GM23338 (cell line): ENCODE measurements at regions not wholly inside any gene's neighbourhood (a gene's known extent, or its start where the extent isn't known, plus 50 kb on each side); places are given as distances from the start of the nearest gene placed in this dataset.

Experiments used
- ATAC-seq: fragments of 200-7000 bp; cut with Tn5 transposase; 3 replicates; pipeline ENCODE4 v1.9.1; 2020
- DNase-seq: peaks from one replicate; pipeline ENCODE4 v3.0.0-alpha.2; 2015; ENCODE audit warnings: low spot score
- H2AFZ ChIP-seq: fragments of 200-600 bp; sonication (generic); 2 replicates; pipeline ENCODE4 v1.8.0; 2016; ENCODE audit warnings: antibody characterized with exemption, mild to moderate bottlenecking, moderate library complexity
- H3F3A ChIP-seq: fragments of 200-600 bp; sonication (generic); replicated peaks from 2 replicates; pipeline ENCODE4 v1.8.0; 2017; ENCODE audit warnings: antibody characterized with exemption, mixed run types, low read depth
- H3K27ac ChIP-seq: fragments of 200-600 bp; sonication (generic); 2 replicates; pipeline ENCODE4 v1.6.1; 2016; ENCODE audit warnings: low read depth
- H3K27me3 ChIP-seq: fragments of 200-600 bp; sonication (generic); 2 replicates; pipeline ENCODE4 v1.8.0; 2016; ENCODE audit warnings: mild to moderate bottlenecking, mixed run types, moderate library complexity; ENCODE audit not compliant: insufficient read depth
- H3K36me3 ChIP-seq: fragments of 200-600 bp; sonication (generic); 2 replicates; pipeline ENCODE4 v1.8.0; 2016; ENCODE audit warnings: mild to moderate bottlenecking; ENCODE audit not compliant: insufficient read depth
- H3K4me1 ChIP-seq: fragments of 200-600 bp; sonication (generic); 2 replicates; pipeline ENCODE4 v1.8.0; 2016; ENCODE audit warnings: mild to moderate bottlenecking, moderate library complexity; ENCODE audit not compliant: insufficient read depth
- H3K4me2 ChIP-seq: fragments of 200-600 bp; sonication (generic); 2 replicates; pipeline ENCODE4 v1.7.1; 2017; ENCODE audit warnings: mixed run types
- H3K4me3 ChIP-seq: fragments of 200-600 bp; sonication (generic); 2 replicates; pipeline ENCODE4 v1.6.1; 2016; ENCODE audit warnings: mixed run types
- H3K79me2 ChIP-seq: fragments of 200-600 bp; sonication (generic); replicated peaks from 2 replicates; pipeline ENCODE4 v1.8.0; 2017; ENCODE audit warnings: mild to moderate bottlenecking; ENCODE audit not compliant: insufficient read depth
- H3K9me2 ChIP-seq: fragments of 200-600 bp; sonication (generic); 2 replicates; pipeline ENCODE4 v1.8.0; 2017; ENCODE audit not compliant: insufficient read depth
- H4K20me1 ChIP-seq: fragments of 200-600 bp; sonication (generic); replicated peaks from 2 replicates; pipeline ENCODE4 v1.8.0; 2017; ENCODE audit warnings: mild to moderate bottlenecking; ENCODE audit not compliant: insufficient read depth
- H3K27ac Mint-ChIP-seq: 2 replicates; pipeline ENCODE4 v1.8.0; 2020; ENCODE audit warnings: inconsistent platforms, mild to moderate bottlenecking, moderate library complexity, mixed read lengths
- H3K27me3 Mint-ChIP-seq: 3 replicates; pipeline ENCODE4 v1.8.0; 2022; ENCODE audit warnings: low read depth, mild to moderate bottlenecking, moderate library complexity, mixed read lengths, inconsistent platforms; ENCODE audit not compliant: insufficient read depth, poor library complexity
- H3K36me3 Mint-ChIP-seq: 3 replicates; pipeline ENCODE4 v1.8.0; 2021; ENCODE audit warnings: low read depth, mild to moderate bottlenecking, inconsistent platforms, moderate library complexity, mixed read lengths
- H3K4me1 Mint-ChIP-seq: 3 replicates; pipeline ENCODE4 v1.8.0; 2020; ENCODE audit warnings: mild to moderate bottlenecking, inconsistent platforms, mixed read lengths
- H3K4me3 Mint-ChIP-seq: 3 replicates; pipeline ENCODE4 v1.8.0; 2021; ENCODE audit warnings: moderate library complexity, mild to moderate bottlenecking, inconsistent platforms, mixed read lengths
- H3K9me3 Mint-ChIP-seq: 3 replicates; pipeline ENCODE4 v1.8.0; 2020; ENCODE audit warnings: moderate library complexity, mild to moderate bottlenecking, inconsistent platforms, mixed read lengths
- CREB1 ChIP-seq: fragments of 250-450 bp; sonication (Bioruptor Pico); IDR thresholded peaks from 2 replicates; pipeline ENCODE4 v1.5.0; 2020; ENCODE audit warnings: low read depth, mild to moderate bottlenecking, moderate library complexity
- EZH2 ChIP-seq: fragments of 200-600 bp; sonication (generic); IDR thresholded peaks from one replicate; pipeline ENCODE4 v1.8.0; 2017; ENCODE audit warnings: antibody characterized with exemption, mild to moderate bottlenecking, low read depth; ENCODE audit not compliant: unreplicated experiment
- EZH2phosphoT487 ChIP-seq: fragments of 200-600 bp; sonication (generic); IDR thresholded peaks from one replicate; pipeline ENCODE4 v1.8.1; 2018; ENCODE audit warnings: antibody characterized with exemption; ENCODE audit not compliant: unreplicated experiment
- JUNB ChIP-seq: IDR thresholded peaks from one replicate; pipeline ENCODE4 v1.6.1; 2016; ENCODE audit warnings: antibody characterized with exemption; ENCODE audit not compliant: unreplicated experiment
- POLR2AphosphoS5 ChIP-seq: IDR thresholded peaks from 2 replicates; pipeline ENCODE4 v1.6.1; 2016; ENCODE audit warnings: antibody characterized with exemption, low read depth
- STAT1 ChIP-seq: IDR thresholded peaks from one replicate; pipeline ENCODE4 v1.6.1; 2016; ENCODE audit warnings: antibody characterized with exemption; ENCODE audit not compliant: unreplicated experiment
- ZNF114 ChIP-seq: fragments of 250-450 bp; sonication (Bioruptor Pico); IDR thresholded peaks from 2 replicates; pipeline ENCODE4 v1.5.0; 2020; ENCODE audit warnings: mild to moderate bottlenecking, moderate library complexity
- TF ChIP-seq, protein P1 (sequence below): fragments of 250-450 bp; sonication (Bioruptor Pico); IDR thresholded peaks from 2 replicates; pipeline ENCODE4 v1.5.0; 2020; ENCODE audit warnings: mild to moderate bottlenecking, moderate library complexity
- TF ChIP-seq, protein P2 (sequence below): IDR thresholded peaks from 2 replicates; pipeline ENCODE4 v1.6.1; 2016; ENCODE audit warnings: antibody characterized with exemption
- TF ChIP-seq, protein P3 (sequence below), 2 experiments: fragments of 200-600 bp in 1 of 2; sonication (generic) in 1 of 2; conservative IDR thresholded peaks; 2 replicates each; pipeline versions ENCODE4 v1.5.1 to v1.6.1; 2016 to 2017; ENCODE audit warnings: antibody characterized with exemption in 2 of 2, low read depth in 2 of 2, mild to moderate bottlenecking in 2 of 2, moderate library complexity in 1 of 2
- TF ChIP-seq, protein P4 (sequence below): IDR thresholded peaks from one replicate; pipeline ENCODE4 v1.6.1; 2018; ENCODE audit warnings: antibody characterized with exemption; ENCODE audit not compliant: unreplicated experiment

DNA sequence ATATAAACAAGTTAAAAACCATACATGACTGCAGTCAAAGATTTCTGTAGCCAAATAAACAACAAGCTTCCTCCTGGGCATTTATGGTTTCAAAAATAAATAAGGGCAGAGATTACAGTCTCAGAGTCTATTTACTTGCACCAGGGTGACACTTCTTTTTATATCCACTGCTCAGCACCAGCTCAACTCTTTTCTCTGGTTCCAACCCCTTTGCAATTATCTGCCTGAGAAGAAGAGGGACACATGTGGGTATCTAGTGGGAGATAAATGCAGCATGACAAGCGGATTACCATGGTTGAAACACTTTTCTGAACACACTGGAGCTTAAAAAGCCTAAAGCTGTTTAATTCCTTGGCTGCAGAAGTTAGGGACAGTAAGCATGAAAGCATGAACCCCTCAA is 311.5 kb downstream of the CNTN3 start (continued):
- TF ChIP-seq, protein P1, sequence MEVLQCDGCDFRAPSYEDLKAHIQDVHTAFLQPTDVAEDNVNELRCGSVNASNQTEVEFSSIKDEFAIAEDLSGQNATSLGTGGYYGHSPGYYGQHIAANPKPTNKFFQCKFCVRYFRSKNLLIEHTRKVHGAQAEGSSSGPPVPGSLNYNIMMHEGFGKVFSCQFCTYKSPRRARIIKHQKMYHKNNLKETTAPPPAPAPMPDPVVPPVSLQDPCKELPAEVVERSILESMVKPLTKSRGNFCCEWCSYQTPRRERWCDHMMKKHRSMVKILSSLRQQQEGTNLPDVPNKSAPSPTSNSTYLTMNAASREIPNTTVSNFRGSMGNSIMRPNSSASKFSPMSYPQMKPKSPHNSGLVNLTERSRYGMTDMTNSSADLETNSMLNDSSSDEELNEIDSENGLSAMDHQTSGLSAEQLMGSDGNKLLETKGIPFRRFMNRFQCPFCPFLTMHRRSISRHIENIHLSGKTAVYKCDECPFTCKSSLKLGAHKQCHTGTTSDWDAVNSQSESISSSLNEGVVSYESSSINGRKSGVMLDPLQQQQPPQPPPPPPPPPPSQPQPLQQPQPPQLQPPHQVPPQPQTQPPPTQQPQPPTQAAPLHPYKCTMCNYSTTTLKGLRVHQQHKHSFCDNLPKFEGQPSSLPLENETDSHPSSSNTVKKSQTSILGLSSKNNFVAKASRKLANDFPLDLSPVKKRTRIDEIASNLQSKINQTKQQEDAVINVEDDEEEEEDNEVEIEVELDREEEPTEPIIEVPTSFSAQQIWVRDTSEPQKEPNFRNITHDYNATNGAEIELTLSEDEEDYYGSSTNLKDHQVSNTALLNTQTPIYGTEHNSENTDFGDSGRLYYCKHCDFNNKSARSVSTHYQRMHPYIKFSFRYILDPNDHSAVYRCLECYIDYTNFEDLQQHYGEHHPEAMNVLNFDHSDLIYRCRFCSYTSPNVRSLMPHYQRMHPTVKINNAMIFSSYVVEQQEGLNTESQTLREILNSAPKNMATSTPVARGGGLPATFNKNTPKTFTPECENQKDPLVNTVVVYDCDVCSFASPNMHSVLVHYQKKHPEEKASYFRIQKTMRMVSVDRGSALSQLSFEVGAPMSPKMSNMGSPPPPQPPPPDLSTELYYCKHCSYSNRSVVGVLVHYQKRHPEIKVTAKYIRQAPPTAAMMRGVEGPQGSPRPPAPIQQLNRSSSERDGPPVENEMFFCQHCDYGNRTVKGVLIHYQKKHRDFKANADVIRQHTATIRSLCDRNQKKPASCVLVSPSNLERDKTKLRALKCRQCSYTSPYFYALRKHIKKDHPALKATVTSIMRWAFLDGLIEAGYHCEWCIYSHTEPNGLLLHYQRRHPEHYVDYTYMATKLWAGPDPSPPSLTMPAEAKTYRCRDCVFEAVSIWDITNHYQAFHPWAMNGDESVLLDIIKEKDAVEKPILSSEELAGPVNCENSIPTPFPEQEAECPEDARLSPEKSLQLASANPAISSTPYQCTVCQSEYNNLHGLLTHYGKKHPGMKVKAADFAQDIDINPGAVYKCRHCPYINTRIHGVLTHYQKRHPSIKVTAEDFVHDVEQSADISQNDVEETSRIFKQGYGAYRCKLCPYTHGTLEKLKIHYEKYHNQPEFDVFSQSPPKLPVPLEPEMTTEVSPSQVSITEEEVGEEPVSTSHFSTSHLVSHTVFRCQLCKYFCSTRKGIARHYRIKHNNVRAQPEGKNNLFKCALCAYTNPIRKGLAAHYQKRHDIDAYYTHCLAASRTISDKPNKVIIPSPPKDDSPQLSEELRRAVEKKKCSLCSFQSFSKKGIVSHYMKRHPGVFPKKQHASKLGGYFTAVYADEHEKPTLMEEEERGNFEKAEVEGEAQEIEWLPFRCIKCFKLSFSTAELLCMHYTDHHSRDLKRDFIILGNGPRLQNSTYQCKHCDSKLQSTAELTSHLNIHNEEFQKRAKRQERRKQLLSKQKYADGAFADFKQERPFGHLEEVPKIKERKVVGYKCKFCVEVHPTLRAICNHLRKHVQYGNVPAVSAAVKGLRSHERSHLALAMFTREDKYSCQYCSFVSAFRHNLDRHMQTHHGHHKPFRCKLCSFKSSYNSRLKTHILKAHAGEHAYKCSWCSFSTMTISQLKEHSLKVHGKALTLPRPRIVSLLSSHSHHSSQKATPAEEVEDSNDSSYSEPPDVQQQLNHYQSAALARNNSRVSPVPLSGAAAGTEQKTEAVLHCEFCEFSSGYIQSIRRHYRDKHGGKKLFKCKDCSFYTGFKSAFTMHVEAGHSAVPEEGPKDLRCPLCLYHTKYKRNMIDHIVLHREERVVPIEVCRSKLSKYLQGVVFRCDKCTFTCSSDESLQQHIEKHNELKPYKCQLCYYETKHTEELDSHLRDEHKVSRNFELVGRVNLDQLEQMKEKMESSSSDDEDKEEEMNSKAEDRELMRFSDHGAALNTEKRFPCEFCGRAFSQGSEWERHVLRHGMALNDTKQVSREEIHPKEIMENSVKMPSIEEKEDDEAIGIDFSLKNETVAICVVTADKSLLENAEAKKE (CRISPR knock-in tag) = no peak
- TF ChIP-seq CREB1 (CRISPR knock-in tag) (no peak), JUNB (no peak), STAT1 (no peak), POLR2AphosphoS5 (no peak), EZH2phosphoT487 (no peak)
- TF ChIP-seq, protein P2, sequence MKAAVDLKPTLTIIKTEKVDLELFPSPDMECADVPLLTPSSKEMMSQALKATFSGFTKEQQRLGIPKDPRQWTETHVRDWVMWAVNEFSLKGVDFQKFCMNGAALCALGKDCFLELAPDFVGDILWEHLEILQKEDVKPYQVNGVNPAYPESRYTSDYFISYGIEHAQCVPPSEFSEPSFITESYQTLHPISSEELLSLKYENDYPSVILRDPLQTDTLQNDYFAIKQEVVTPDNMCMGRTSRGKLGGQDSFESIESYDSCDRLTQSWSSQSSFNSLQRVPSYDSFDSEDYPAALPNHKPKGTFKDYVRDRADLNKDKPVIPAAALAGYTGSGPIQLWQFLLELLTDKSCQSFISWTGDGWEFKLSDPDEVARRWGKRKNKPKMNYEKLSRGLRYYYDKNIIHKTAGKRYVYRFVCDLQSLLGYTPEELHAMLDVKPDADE = no peak

DNA sequence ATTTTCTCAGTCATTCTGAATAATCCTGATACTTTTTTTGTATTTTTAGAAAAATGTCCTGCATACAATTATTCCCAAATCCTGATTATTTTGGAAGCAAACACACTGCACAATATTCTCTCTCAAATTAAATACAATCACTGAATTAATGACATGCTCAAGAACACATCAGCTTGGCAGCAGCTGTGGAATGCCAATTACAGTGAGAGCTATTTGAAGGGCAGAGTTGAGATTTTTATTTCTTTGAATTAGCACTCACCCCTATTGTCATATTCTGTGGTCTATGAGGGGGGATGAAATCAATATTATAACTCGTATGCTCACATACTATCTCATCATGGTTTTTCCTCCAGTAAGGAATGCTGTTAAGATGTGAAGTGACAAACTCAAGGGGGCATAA is 312.2 kb downstream of the CNTN3 start:
- Histone ChIP-seq H3K9me2 (no peaks in the 10 kb centered on the region), H3K27ac (no peak overlapping the region), H3K36me3 (no peaks in the 10 kb centered on the region), H3K4me3 (no peak overlapping the region), H3F3A (no peaks in the 10 kb centered on the region), H3K4me1 (no peaks in the 10 kb centered on the region), H4K20me1 (no peaks in the 10 kb centered on the region), H2AFZ (no peak overlapping the region), H3K79me2 (no peaks in the 10 kb centered on the region), H3K27me3 (no peaks in the 10 kb centered on the region), H3K4me2 (no peak overlapping the region)
- Mint-ChIP-seq H3K27me3 (peaks cover 2% of the 10 kb centered on the region), H3K4me3 (no peak overlapping the region), H3K36me3 (no peaks in the 10 kb centered on the region), H3K4me1 (peaks cover 7% of the 10 kb centered on the region; the same call in 2 of the 3 replicates), H3K27ac (no peak overlapping the region), H3K9me3 (no peaks in the 10 kb centered on the region; the same call in 2 of the 3 replicates)
- DNase-seq = no peak
- ATAC-seq = no peak
- no peak for TF ChIP-seq ZNF114 (CRISPR knock-in tag)
- TF ChIP-seq POLR2AphosphoS5 = no peak
- TF ChIP-seq, protein P3, sequence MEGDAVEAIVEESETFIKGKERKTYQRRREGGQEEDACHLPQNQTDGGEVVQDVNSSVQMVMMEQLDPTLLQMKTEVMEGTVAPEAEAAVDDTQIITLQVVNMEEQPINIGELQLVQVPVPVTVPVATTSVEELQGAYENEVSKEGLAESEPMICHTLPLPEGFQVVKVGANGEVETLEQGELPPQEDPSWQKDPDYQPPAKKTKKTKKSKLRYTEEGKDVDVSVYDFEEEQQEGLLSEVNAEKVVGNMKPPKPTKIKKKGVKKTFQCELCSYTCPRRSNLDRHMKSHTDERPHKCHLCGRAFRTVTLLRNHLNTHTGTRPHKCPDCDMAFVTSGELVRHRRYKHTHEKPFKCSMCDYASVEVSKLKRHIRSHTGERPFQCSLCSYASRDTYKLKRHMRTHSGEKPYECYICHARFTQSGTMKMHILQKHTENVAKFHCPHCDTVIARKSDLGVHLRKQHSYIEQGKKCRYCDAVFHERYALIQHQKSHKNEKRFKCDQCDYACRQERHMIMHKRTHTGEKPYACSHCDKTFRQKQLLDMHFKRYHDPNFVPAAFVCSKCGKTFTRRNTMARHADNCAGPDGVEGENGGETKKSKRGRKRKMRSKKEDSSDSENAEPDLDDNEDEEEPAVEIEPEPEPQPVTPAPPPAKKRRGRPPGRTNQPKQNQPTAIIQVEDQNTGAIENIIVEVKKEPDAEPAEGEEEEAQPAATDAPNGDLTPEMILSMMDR (conservative IDR thresholded peaks at IDR 0.05; ENCODE audit: low read depth in 2 of 2) = no peak
- TF ChIP-seq EZH2 = no peak
- TF ChIP-seq, protein P4, sequence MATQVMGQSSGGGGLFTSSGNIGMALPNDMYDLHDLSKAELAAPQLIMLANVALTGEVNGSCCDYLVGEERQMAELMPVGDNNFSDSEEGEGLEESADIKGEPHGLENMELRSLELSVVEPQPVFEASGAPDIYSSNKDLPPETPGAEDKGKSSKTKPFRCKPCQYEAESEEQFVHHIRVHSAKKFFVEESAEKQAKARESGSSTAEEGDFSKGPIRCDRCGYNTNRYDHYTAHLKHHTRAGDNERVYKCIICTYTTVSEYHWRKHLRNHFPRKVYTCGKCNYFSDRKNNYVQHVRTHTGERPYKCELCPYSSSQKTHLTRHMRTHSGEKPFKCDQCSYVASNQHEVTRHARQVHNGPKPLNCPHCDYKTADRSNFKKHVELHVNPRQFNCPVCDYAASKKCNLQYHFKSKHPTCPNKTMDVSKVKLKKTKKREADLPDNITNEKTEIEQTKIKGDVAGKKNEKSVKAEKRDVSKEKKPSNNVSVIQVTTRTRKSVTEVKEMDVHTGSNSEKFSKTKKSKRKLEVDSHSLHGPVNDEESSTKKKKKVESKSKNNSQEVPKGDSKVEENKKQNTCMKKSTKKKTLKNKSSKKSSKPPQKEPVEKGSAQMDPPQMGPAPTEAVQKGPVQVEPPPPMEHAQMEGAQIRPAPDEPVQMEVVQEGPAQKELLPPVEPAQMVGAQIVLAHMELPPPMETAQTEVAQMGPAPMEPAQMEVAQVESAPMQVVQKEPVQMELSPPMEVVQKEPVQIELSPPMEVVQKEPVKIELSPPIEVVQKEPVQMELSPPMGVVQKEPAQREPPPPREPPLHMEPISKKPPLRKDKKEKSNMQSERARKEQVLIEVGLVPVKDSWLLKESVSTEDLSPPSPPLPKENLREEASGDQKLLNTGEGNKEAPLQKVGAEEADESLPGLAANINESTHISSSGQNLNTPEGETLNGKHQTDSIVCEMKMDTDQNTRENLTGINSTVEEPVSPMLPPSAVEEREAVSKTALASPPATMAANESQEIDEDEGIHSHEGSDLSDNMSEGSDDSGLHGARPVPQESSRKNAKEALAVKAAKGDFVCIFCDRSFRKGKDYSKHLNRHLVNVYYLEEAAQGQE = no peak
- TF ChIP-seq STAT1 = no peak
